ENCODE measurements at regions not wholly inside any gene's neighbourhood (a gene's known extent, or its start where the extent isn't known, plus 50 kb on each side); places are given as distances from the start of the nearest gene placed in this dataset.

- no CpG with 5 or more reads among the region's 2 CpGs for WGBS (ENCODE audit: insufficient coverage, insufficient read length)
- Histone ChIP-seq H3K4me3 (ENCODE audit: low read length) (no peak overlapping the region), H3K27ac (ENCODE audit: low read length) (no peak overlapping the region), H3K9me3 (ENCODE audit: control insufficient read depth, insufficient read depth, low read length) (no peaks in the 10 kb centered on the region), H3K4me1 (ENCODE audit: control insufficient read depth, insufficient read depth, low read length) (no peaks in the 10 kb centered on the region), H3K27me3 (ENCODE audit: control insufficient read depth, insufficient read depth, low read length) (no peaks in the 10 kb centered on the region), H3K36me3 (ENCODE audit: control insufficient read depth, insufficient read depth, low read length) (no peaks in the 10 kb centered on the region)
- DNase-seq (ENCODE audit: low read depth, low spot score): no peak
Observed at GRCh38 chr4:137432446-137433311, 99.6 kb downstream of the PCDH18 start.

- no peak for DNase-seq (ENCODE audit: low read depth, low spot score)
- no CpG with 5 or more reads among the region's 4 CpGs for WGBS (ENCODE audit: insufficient coverage, insufficient read length)
Observed at GRCh38 chr4:137430171-137430570, 102.1 kb downstream of the PCDH18 start.

GRCh38 chr4:137427411-137427810 is 104.9 kb downstream of the PCDH18 start:
- Histone ChIP-seq H3K27ac (ENCODE audit: low read length) (no peak overlapping the region), H3K36me3 (ENCODE audit: control insufficient read depth, insufficient read depth, low read length) (no peaks in the 10 kb centered on the region), H3K4me3 (ENCODE audit: low read length) (no peak overlapping the region), H3K27me3 (ENCODE audit: control insufficient read depth, insufficient read depth, low read length) (no peaks in the 10 kb centered on the region), H3K9me3 (ENCODE audit: control insufficient read depth, insufficient read depth, low read length) (no peaks in the 10 kb centered on the region), H3K4me1 (ENCODE audit: control insufficient read depth, insufficient read depth, low read length) (no peaks in the 10 kb centered on the region)
- DNase-seq (ENCODE audit: low read depth, low spot score): no peak
- no CpG with 5 or more reads among the region's 3 CpGs for WGBS (ENCODE audit: insufficient coverage, insufficient read length)

More at GRCh38 chr4:137430171-137430570, 102.1 kb downstream of the PCDH18 start:
- H3K36me3 ChIP-seq (ENCODE audit: control insufficient read depth, insufficient read depth, low read length): no peaks in the 10 kb centered on the region
- no peak overlapping the region for H3K27ac ChIP-seq (ENCODE audit: low read length)
- no peaks in the 10 kb centered on the region for H3K4me1 ChIP-seq (ENCODE audit: control insufficient read depth, insufficient read depth, low read length)
- H3K27me3 ChIP-seq (ENCODE audit: control insufficient read depth, insufficient read depth, low read length): no peaks in the 10 kb centered on the region
- no peaks in the 10 kb centered on the region for H3K9me3 ChIP-seq (ENCODE audit: control insufficient read depth, insufficient read depth, low read length)
- H3K4me3 ChIP-seq (ENCODE audit: low read length): no peak overlapping the region

GRCh38 chr4:137425281-137425680 is 107.0 kb downstream of the PCDH18 start:
- no peak for DNase-seq (ENCODE audit: low read depth, low spot score)
- H3K9me3 ChIP-seq (ENCODE audit: control insufficient read depth, insufficient read depth, low read length): no peaks in the 10 kb centered on the region
- H3K36me3 ChIP-seq (ENCODE audit: control insufficient read depth, insufficient read depth, low read length): no peaks in the 10 kb centered on the region; the same call in 1 of the 2 replicates
- H3K27ac ChIP-seq (ENCODE audit: low read length): no peak overlapping the region
- H3K27me3 ChIP-seq (ENCODE audit: control insufficient read depth, insufficient read depth, low read length): no peaks in the 10 kb centered on the region
- no peak overlapping the region for H3K4me3 ChIP-seq (ENCODE audit: low read length)
- H3K4me1 ChIP-seq (ENCODE audit: control insufficient read depth, insufficient read depth, low read length): peaks cover 1% of the 10 kb centered on the region; the same call in 1 of the 2 replicates

DNA sequence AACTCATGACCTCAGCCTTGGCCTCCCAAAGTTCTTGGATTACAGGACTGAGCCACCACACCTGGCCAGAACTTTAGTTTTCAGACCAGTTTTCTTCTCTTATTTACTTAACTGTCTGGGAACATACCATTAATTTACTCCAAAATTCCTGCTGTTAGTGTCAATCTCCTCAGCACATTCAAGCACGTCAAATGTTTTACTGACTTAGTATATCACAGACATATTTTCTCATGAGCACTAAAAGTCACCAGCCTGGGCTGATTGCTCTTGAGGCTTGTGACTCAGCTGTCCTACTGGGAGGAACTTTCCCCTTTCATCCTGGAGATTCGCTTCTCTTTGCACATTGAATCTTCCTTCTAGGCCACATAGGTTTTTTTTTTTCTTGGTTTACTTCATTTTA is 109.6 kb downstream of the PCDH18 start:
- Histone ChIP-seq H3K4me3 (ENCODE audit: low read length) (no peak overlapping the region), H3K4me1 (ENCODE audit: control insufficient read depth, insufficient read depth, low read length) (peaks cover 1% of the 10 kb centered on the region; the same call in 1 of the 2 replicates), H3K27me3 (ENCODE audit: control insufficient read depth, insufficient read depth, low read length) (no peaks in the 10 kb centered on the region), H3K9me3 (ENCODE audit: control insufficient read depth, insufficient read depth, low read length) (no peaks in the 10 kb centered on the region), H3K36me3 (ENCODE audit: control insufficient read depth, insufficient read depth, low read length) (no peaks in the 10 kb centered on the region; the same call in 1 of the 2 replicates), H3K27ac (ENCODE audit: low read length) (no peak overlapping the region)
- DNase-seq (ENCODE audit: low read depth, low spot score): no peak
- no CpG with 5 or more reads among the region's 2 CpGs for WGBS (ENCODE audit: insufficient coverage, insufficient read length)

- H3K36me3 ChIP-seq (ENCODE audit: control insufficient read depth, insufficient read depth, low read length): no peaks in the 10 kb centered on the region; the same call in 1 of the 2 replicates
- no peak overlapping the region for H3K27ac ChIP-seq (ENCODE audit: low read length)
- H3K9me3 ChIP-seq (ENCODE audit: control insufficient read depth, insufficient read depth, low read length): no peaks in the 10 kb centered on the region
- no peak overlapping the region for H3K4me3 ChIP-seq (ENCODE audit: low read length)
- no CpG with 5 or more reads among the region's 8 CpGs for WGBS (ENCODE audit: insufficient coverage, insufficient read length)
- H3K27me3 ChIP-seq (ENCODE audit: control insufficient read depth, insufficient read depth, low read length): no peaks in the 10 kb centered on the region
- no peak for DNase-seq (ENCODE audit: low read depth, low spot score)
- H3K4me1 ChIP-seq (ENCODE audit: control insufficient read depth, insufficient read depth, low read length): peaks cover 1% of the 10 kb centered on the region; the same call in 1 of the 2 replicates
Observed at GRCh38 chr4:137421796-137422195, 110.5 kb downstream of the PCDH18 start.

DNA sequence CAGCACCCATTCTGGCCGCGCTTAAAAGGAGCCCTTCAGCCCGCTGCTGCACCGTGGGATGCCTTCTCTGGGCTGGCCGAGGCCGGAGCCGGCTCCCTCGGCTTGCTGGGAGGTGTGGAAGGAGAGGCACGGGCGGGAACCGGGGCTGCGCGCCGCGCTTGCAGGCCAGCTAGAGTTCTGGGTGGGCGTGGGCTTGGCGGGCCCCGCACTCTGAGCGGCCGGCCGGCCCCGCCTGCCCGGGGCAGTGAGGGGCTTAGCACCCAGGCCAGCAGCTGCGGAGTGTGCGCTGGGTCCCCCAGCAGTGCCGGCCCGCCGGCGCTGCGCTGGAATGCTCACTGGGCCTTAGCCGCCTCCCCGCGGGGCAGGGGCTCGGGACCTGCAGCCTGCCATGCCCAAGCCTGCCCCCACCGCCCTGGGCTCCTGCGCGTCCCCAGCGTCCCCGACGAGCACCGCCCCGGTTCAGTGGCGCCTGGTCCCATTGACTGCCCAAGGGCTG is 111.3 kb downstream of the PCDH18 start:
- H3K36me3 ChIP-seq (ENCODE audit: control insufficient read depth, insufficient read depth, low read length): no peaks in the 10 kb centered on the region; the same call in 1 of the 2 replicates
- no CpG with 5 or more reads among the region's 43 CpGs for WGBS (ENCODE audit: insufficient coverage, insufficient read length)
- H3K4me3 ChIP-seq (ENCODE audit: low read length): no peak overlapping the region

GRCh38 chr4:137417676-137418075 is 114.6 kb downstream of the PCDH18 start:
- Histone ChIP-seq H3K27ac (ENCODE audit: low read length) (no peak overlapping the region), H3K9me3 (ENCODE audit: control insufficient read depth, insufficient read depth, low read length) (no peaks in the 10 kb centered on the region), H3K36me3 (ENCODE audit: control insufficient read depth, insufficient read depth, low read length) (no peaks in the 10 kb centered on the region; the same call in 1 of the 2 replicates), H3K27me3 (ENCODE audit: control insufficient read depth, insufficient read depth, low read length) (no peaks in the 10 kb centered on the region), H3K4me1 (ENCODE audit: control insufficient read depth, insufficient read depth, low read length) (peaks cover 1% of the 10 kb centered on the region; the same call in 1 of the 2 replicates), H3K4me3 (ENCODE audit: low read length) (no peak overlapping the region)
- DNase-seq (ENCODE audit: low read depth, low spot score): no peak
- no CpG with 5 or more reads among the region's 2 CpGs for WGBS (ENCODE audit: insufficient coverage, insufficient read length)

More for the DNA sequence above, 111.3 kb downstream of the PCDH18 start:
- Histone ChIP-seq H3K27ac (ENCODE audit: low read length) (no peak overlapping the region), H3K27me3 (ENCODE audit: control insufficient read depth, insufficient read depth, low read length) (no peaks in the 10 kb centered on the region), H3K4me1 (ENCODE audit: control insufficient read depth, insufficient read depth, low read length) (peaks cover 1% of the 10 kb centered on the region; the same call in 1 of the 2 replicates), H3K9me3 (ENCODE audit: control insufficient read depth, insufficient read depth, low read length) (no peaks in the 10 kb centered on the region)
- DNase-seq (ENCODE audit: low read depth, low spot score): no peak

DNA sequence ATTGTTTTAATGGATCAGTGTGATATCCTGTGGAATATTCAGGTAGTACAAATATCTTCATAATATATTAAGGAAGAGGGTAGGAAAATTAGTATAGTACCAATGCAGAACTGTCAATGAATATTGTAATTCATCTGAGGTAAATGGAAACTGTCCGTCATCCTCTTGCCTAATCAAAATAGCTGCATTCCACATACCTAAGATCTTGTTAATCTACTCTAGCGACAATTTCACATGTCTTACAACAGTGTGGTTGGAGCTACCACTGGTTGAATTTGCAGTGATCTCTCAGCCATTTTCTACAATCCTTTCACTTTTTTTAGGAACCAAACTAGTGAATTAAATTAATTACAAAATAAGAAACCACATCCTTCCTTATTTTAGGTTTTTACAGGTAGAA is 117.5 kb downstream of the PCDH18 start:
- no CpG with 5 or more reads among the region's 2 CpGs for WGBS (ENCODE audit: insufficient coverage, insufficient read length)
- H3K4me3 ChIP-seq (ENCODE audit: low read length): no peak overlapping the region
- H3K4me1 ChIP-seq (ENCODE audit: control insufficient read depth, insufficient read depth, low read length): no peaks in the 10 kb centered on the region
- H3K27me3 ChIP-seq (ENCODE audit: control insufficient read depth, insufficient read depth, low read length): no peaks in the 10 kb centered on the region
- no peaks in the 10 kb centered on the region for H3K36me3 ChIP-seq (ENCODE audit: control insufficient read depth, insufficient read depth, low read length)
- DNase-seq (ENCODE audit: low read depth, low spot score): no peak
- H3K27ac ChIP-seq (ENCODE audit: low read length): no peak overlapping the region
- H3K9me3 ChIP-seq (ENCODE audit: control insufficient read depth, insufficient read depth, low read length): no peaks in the 10 kb centered on the region

DNA sequence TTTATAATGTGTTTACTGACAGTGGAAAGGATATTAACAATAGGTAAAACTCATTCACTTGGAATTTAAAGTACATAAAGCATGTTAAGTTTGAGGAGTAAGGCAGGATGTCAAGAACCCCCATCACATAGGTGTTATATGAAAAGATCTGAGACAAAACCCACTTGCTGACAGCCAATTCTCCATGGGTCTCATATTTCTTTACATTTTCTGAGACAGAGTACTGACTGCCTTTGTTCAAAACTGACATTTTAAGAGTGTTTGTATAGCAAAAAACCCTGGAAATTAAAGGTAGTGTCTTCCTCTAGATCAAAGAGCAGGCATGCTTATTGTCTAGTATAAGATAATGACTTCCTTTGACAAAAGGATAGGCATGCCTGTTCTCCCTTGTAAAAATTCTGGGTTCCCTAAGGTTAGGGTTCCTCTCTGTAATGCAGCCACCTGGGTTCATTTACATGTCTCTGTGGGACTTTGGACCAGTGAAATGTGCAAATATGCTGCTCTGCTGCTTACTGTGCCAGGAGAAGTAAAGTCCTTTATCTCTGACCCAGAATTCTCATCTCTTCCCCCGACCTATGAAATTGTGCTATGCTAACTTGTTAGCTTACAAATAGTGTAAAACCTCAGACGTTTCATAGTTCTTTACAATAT is 123.6 kb downstream of the PCDH18 start:
- WGBS (ENCODE audit: insufficient coverage, insufficient read length): no CpG with 5 or more reads among the region's 2 CpGs
- no peak overlapping the region for H3K4me3 ChIP-seq (ENCODE audit: low read length)
- DNase-seq (ENCODE audit: low read depth, low spot score): no peak
- H3K36me3 ChIP-seq (ENCODE audit: control insufficient read depth, insufficient read depth, low read length): no peaks in the 10 kb centered on the region
- no peaks in the 10 kb centered on the region for H3K27me3 ChIP-seq (ENCODE audit: control insufficient read depth, insufficient read depth, low read length)
- peaks cover 1% of the 10 kb centered on the region; the same call in 1 of the 2 replicates for H3K4me1 ChIP-seq (ENCODE audit: control insufficient read depth, insufficient read depth, low read length)
- no peak overlapping the region for H3K27ac ChIP-seq (ENCODE audit: low read length)
- H3K9me3 ChIP-seq (ENCODE audit: control insufficient read depth, insufficient read depth, low read length): no peaks in the 10 kb centered on the region

Measured in iPS DF 6.9 (cell line).